ENCODE measurements at regions not wholly inside any gene's neighbourhood (a gene's known extent, or its start where the extent isn't known, plus 50 kb on each side); places are given as distances from the start of the nearest gene placed in this dataset.

- TF ChIP-seq CTCF (IDR thresholded peaks at IDR 0.05) (no peak), POLR2A (IDR thresholded peaks at IDR 0.05) (no peak)
Measured at GRCh38 chr13:59570204-59570603, 593.5 kb downstream of the DIAPH3 start.

All from prostate gland (tissue), 2 donors.